Colonic mucosa (tissue), 4 donors: ENCODE measurements at regions not wholly inside any gene's neighbourhood (a gene's known extent, or its start where the extent isn't known, plus 50 kb on each side); places are given as distances from the start of the nearest gene placed in this dataset.
"Not testable (repeated sequence)": the region's sequence is repeated elsewhere in the genome, so short reads cannot be mapped to it uniquely, and the experiment has no call there.

Experiments used
- DNase-seq: peaks from one replicate; pipeline ENCODE4 v3.0.0-alpha.2; 2020
- H3K27ac ChIP-seq: fragments of 200-600 bp; one replicate; pipeline ENCODE4 v1.8.0; 2021
- H3K27me3 ChIP-seq: fragments of 200-600 bp; one replicate; pipeline ENCODE4 v1.8.0; 2021
- H3K36me3 ChIP-seq: fragments of 200-600 bp; one replicate; pipeline ENCODE4 v1.8.0; 2021
- H3K4me1 ChIP-seq: fragments of 200-600 bp; one replicate; pipeline ENCODE4 v1.8.0; 2021; ENCODE audit warnings: mild to moderate bottlenecking
- H3K4me3 ChIP-seq: fragments of 200-600 bp; one replicate; pipeline ENCODE4 v1.8.0; 2021
- H3K9ac ChIP-seq, 2 donors: one replicate each; pipeline ENCODE4 v1.7.0; 2013; ENCODE audit warnings: control low read depth in 2 of 2, low read depth in 2 of 2, low read length in 2 of 2
- H3K9me3 ChIP-seq: fragments of 200-600 bp; one replicate; pipeline ENCODE4 v1.8.0; 2021
- intact Hi-C: fragments of 100-400 bp; cut with DNase I; formaldehyde crosslinking; loops from one replicate; pipeline ENCODE4 v1.14.1; 2022
- TF ChIP-seq, protein P1 (sequence below): fragments of 200-600 bp; IDR thresholded peaks from one replicate; pipeline ENCODE4 v1.8.0; 2022; ENCODE audit warnings: antibody characterized with exemption, mild to moderate bottlenecking
- donor health status: healthy.
- donor health status: DM: no; HTN: no; CAD: no.
- donor health status: DM: no; HTN: no; CAD: no.

DNA sequence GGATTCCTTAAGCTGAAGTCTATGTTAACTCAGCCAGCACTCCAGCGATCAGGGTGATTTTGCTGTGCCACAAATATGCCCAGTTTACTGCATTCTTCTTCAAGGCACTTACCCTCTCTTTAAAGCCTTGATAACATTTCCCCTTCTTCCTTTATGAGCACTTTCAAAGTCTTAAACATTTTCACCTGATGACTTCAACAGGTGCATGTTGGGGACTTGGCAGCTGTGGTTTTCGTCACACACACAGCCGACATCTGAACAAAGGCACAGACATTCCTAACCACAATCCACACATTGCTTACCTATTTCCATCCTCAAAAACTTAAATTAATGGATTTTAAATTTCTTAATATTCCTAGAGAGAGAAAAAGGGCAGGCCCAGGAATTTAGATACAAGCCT lies 331.5 kb downstream of the CRPPA start:
- H3K9me3 ChIP-seq: no peaks in the 10 kb centered on the region
- H3K27me3 ChIP-seq: no peaks in the 10 kb centered on the region
- no peak overlapping the region for H3K4me3 ChIP-seq
- intact Hi-C loops: loop anchor here (10.0 kb wide), 1 partner anchor 335 kb away; the partner anchor contains the start of gene CRPPA
- H3K9ac ChIP-seq: no peak overlapping the region
- no peak for DNase-seq
- TF ChIP-seq, protein P1, sequence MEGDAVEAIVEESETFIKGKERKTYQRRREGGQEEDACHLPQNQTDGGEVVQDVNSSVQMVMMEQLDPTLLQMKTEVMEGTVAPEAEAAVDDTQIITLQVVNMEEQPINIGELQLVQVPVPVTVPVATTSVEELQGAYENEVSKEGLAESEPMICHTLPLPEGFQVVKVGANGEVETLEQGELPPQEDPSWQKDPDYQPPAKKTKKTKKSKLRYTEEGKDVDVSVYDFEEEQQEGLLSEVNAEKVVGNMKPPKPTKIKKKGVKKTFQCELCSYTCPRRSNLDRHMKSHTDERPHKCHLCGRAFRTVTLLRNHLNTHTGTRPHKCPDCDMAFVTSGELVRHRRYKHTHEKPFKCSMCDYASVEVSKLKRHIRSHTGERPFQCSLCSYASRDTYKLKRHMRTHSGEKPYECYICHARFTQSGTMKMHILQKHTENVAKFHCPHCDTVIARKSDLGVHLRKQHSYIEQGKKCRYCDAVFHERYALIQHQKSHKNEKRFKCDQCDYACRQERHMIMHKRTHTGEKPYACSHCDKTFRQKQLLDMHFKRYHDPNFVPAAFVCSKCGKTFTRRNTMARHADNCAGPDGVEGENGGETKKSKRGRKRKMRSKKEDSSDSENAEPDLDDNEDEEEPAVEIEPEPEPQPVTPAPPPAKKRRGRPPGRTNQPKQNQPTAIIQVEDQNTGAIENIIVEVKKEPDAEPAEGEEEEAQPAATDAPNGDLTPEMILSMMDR: no peak
- no peak overlapping the region for H3K27ac ChIP-seq
- H3K36me3 ChIP-seq: no peaks in the 10 kb centered on the region
- no peaks in the 10 kb centered on the region for H3K4me1 ChIP-seq

DNA sequence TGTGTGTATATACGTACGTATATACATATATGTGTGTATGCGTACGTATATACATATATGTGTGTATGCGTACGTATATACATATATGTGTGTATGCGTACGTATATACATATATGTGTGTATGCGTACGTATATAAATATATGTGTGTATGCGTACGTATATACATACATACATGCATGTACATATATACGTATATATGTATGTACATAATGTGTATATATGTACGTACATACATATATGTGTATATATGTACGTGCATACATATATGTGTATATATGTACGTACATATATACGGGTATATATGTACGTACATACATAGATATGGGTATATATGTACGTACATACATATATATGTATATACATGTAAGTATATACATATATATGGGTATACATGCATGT lies 332.1 kb downstream of the CRPPA start:
- Histone ChIP-seq H3K4me1 (no peaks in the 10 kb centered on the region), H3K27me3 (no peaks in the 10 kb centered on the region), H3K36me3 (no peaks in the 10 kb centered on the region), H3K9ac (no peak overlapping the region), H3K9me3 (no peaks in the 10 kb centered on the region), H3K4me3 (no peak overlapping the region), H3K27ac (no peak overlapping the region)
- TF ChIP-seq, protein P1: no peak
- no peak for DNase-seq
- intact Hi-C loops: loop anchor here (10.0 kb wide), 1 partner anchor 336 kb away; the partner anchor contains the start of gene CRPPA

DNA sequence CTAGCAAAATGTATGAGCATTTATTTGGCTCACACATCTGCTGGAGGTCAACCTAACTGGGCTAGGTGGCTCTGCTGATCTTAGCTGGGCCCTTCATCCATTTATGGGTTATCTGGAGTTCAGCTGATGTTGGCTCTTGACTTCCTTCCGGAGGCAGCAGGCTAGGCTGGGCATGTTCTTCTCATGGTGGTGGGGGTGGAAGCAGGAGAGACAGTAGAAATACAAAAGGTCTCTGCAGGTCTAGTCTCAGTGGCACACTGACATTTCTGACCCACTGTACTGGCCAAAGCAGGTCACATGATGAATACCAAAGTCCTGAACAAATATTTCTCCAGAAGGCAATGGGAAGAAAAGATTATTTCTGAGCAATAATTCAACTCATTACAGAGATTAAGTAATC lies 334.6 kb downstream of the CRPPA start:
- Histone ChIP-seq H3K27me3 (no peaks in the 10 kb centered on the region), H3K9me3 (no peaks in the 10 kb centered on the region), H3K36me3 (no peaks in the 10 kb centered on the region), H3K4me3 (no peak overlapping the region), H3K4me1 (no peaks in the 10 kb centered on the region), H3K27ac (no peak overlapping the region), H3K9ac (no peak overlapping the region)
- DNase-seq: no peak
- intact Hi-C loops: loop anchor here (10.0 kb wide), 1 partner anchor 338 kb away; the partner anchor contains the start of gene CRPPA
- TF ChIP-seq, protein P1: no peak

- H3K36me3 ChIP-seq, DNase-seq, H3K9me3 ChIP-seq, H3K27ac ChIP-seq, H3K9ac ChIP-seq, H3K4me1 ChIP-seq, H3K27me3 ChIP-seq, H3K4me3 ChIP-seq: not testable (repeated sequence)
- intact Hi-C loops: loop anchor here (10.0 kb wide), 1 partner anchor 339 kb away; the partner anchor contains the start of gene CRPPA
These were observed 335.6 kb downstream of the CRPPA start for GRCh38 chr7:16085780-16086179.

- no peak overlapping the region for H3K9ac ChIP-seq
- no peaks in the 10 kb centered on the region for H3K9me3 ChIP-seq
- no peak overlapping the region for H3K27ac ChIP-seq
- intact Hi-C loops: loop anchor here (10.0 kb wide), 1 partner anchor 340 kb away; the partner anchor contains the start of gene CRPPA
- H3K27me3 ChIP-seq: no peaks in the 10 kb centered on the region
- H3K36me3 ChIP-seq: no peaks in the 10 kb centered on the region
- H3K4me3 ChIP-seq: no peak overlapping the region
- TF ChIP-seq, protein P1: no peak
- H3K4me1 ChIP-seq: no peaks in the 10 kb centered on the region
- DNase-seq: no peak
These were observed 336.5 kb downstream of the CRPPA start for GRCh38 chr7:16084875-16085274.

- Histone ChIP-seq H3K27ac (no peak overlapping the region), H3K27me3 (no peaks in the 10 kb centered on the region), H3K4me1 (no peaks in the 10 kb centered on the region), H3K9ac (no peak overlapping the region), H3K9me3 (no peaks in the 10 kb centered on the region), H3K4me3 (no peak overlapping the region), H3K36me3 (no peaks in the 10 kb centered on the region)
- DNase-seq: no peak
- intact Hi-C loops: loop anchor here (10.0 kb wide), 1 partner anchor 340 kb away; the partner anchor contains the start of gene CRPPA
- TF ChIP-seq, protein P1: no peak
These were observed 337.0 kb downstream of the CRPPA start for GRCh38 chr7:16084370-16084769.
